Ascending aorta (tissue), 2 donors: ENCODE measurements at regions not wholly inside any gene's neighbourhood (a gene's known extent, or its start where the extent isn't known, plus 50 kb on each side); places are given as distances from the start of the nearest gene placed in this dataset.

Experiments
- DNase-seq, 2 donors: peaks; one replicate each; pipeline ENCODE4 v3.0.0-alpha.2; 2019; ENCODE audit warnings: low spot score in 2 of 2
- H3K27ac ChIP-seq, 2 donors: fragments of 200-600 bp; sonication (generic); one replicate each; pipeline ENCODE4 v1.5.1; 2016 to 2017; ENCODE audit warnings: mild to moderate bottlenecking in 1 of 2
- H3K27me3 ChIP-seq: fragments of 200-600 bp; sonication (generic); one replicate; pipeline ENCODE4 v1.5.1; 2017
- H3K36me3 ChIP-seq, 2 donors: fragments of 200-600 bp; sonication (generic); one replicate each; pipeline ENCODE4 v1.5.1; 2016
- H3K4me1 ChIP-seq, 2 donors: fragments of 200-600 bp; sonication (generic); one replicate each; pipeline ENCODE4 v1.5.1; 2016 to 2017; ENCODE audit warnings: mild to moderate bottlenecking in 1 of 2
- H3K4me3 ChIP-seq, 2 donors: fragments of 200-600 bp; sonication (generic); one replicate each; pipeline ENCODE4 v1.5.1; 2016 to 2017; ENCODE audit warnings: mild to moderate bottlenecking in 1 of 2
- H3K9me3 ChIP-seq, 2 donors: fragments of 200-600 bp; sonication (generic); one replicate each; pipeline ENCODE4 v1.5.1; 2016
- CTCF ChIP-seq, 3 experiments: fragments of 200-600 bp in 2 of 3; fragments of 450-650 bp in 1 of 3; sonication (generic) in 2 of 3; IDR thresholded peaks; one replicate each; pipeline ENCODE4 v1.5.1; 2016 to 2019; ENCODE audit warnings: antibody characterized with exemption in 3 of 3, mild to moderate bottlenecking in 1 of 3, moderate library complexity in 1 of 3
- intact Hi-C: fragments of 100-400 bp; cut with DNase I; formaldehyde crosslinking; loops from one replicate; pipeline ENCODE4 v1.15.1; 2023

GRCh38 chrX:14228611-14229010, 198.9 kb upstream of the GEMIN8 start:
- H3K9me3 ChIP-seq = no peaks in the 10 kb centered on the region
- no peaks in the 10 kb centered on the region for H3K36me3 ChIP-seq
- no peaks in the 10 kb centered on the region for H3K27me3 ChIP-seq
- TF ChIP-seq CTCF (IDR thresholded peaks at IDR 0.05) = no peak
- no peak for DNase-seq
- no peak overlapping the region for H3K4me3 ChIP-seq
- intact Hi-C loops = no loop called here
- no peak overlapping the region for H3K27ac ChIP-seq
- no peaks in the 10 kb centered on the region for H3K4me1 ChIP-seq

DNA sequence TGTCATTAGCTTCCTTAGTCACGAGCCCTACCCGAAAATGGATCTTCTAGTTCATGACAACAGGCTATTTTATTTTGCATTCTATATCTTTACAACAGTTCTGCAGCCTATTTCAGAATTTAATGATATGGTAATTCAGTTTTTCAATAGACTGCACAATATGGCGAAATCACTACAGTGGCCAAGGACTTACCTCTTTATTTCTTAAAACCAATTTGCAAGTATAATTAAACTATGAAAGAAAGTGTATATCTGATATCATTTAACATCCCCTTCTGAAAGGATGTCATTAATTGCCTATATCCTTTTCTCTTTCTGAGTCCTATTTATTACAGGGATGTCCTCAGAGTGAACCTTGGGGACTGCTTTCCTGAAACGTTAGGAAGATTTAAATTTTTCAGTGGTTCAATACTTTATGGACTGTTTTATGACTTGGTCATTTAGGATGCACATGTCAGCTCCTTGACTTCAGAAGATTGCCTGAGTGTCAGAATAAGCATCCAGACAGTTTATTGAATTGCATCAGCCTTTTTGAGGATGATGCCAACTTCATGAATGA, 190.8 kb upstream of the GEMIN8 start:
- intact Hi-C loops = no loop called here

GRCh38 chrX:14209034-14209433, 179.3 kb upstream of the GEMIN8 start:
- H3K27me3 ChIP-seq = no peaks in the 10 kb centered on the region
- no peaks in the 10 kb centered on the region for H3K36me3 ChIP-seq
- H3K9me3 ChIP-seq = no peaks in the 10 kb centered on the region
- no peak for TF ChIP-seq CTCF (IDR thresholded peaks at IDR 0.05)
- DNase-seq = no peak
- no peak overlapping the region for H3K4me3 ChIP-seq
- no peaks in the 10 kb centered on the region for H3K4me1 ChIP-seq
- intact Hi-C loops = no loop called here
- no peak overlapping the region for H3K27ac ChIP-seq

More for the DNA sequence above, 190.8 kb upstream of the GEMIN8 start:
- no peak overlapping the region for H3K4me3 ChIP-seq
- H3K4me1 ChIP-seq = no peaks in the 10 kb centered on the region
- no peak for TF ChIP-seq CTCF (IDR thresholded peaks at IDR 0.05)
- H3K27ac ChIP-seq = no peak overlapping the region
- H3K27me3 ChIP-seq = no peaks in the 10 kb centered on the region
- H3K36me3 ChIP-seq = no peaks in the 10 kb centered on the region
- no peaks in the 10 kb centered on the region for H3K9me3 ChIP-seq
- DNase-seq = no peak

GRCh38 chrX:14194711-14195110, 165.0 kb upstream of the GEMIN8 start:
- intact Hi-C loops = no loop called here
- no peak for DNase-seq

GRCh38 chrX:14193547-14193946, 163.9 kb upstream of the GEMIN8 start:
- no peak for DNase-seq
- H3K9me3 ChIP-seq = no peaks in the 10 kb centered on the region

More at GRCh38 chrX:14194711-14195110, 165.0 kb upstream of the GEMIN8 start:
- TF ChIP-seq CTCF (IDR thresholded peaks at IDR 0.05) = no peak
- H3K27me3 ChIP-seq = no peaks in the 10 kb centered on the region
- no peak overlapping the region for H3K27ac ChIP-seq
- no peak overlapping the region for H3K4me3 ChIP-seq
- H3K9me3 ChIP-seq = no peaks in the 10 kb centered on the region
- H3K4me1 ChIP-seq = no peaks in the 10 kb centered on the region
- no peaks in the 10 kb centered on the region for H3K36me3 ChIP-seq

More at GRCh38 chrX:14193547-14193946, 163.9 kb upstream of the GEMIN8 start:
- intact Hi-C loops = no loop called here
- Histone ChIP-seq H3K4me1 (no peaks in the 10 kb centered on the region), H3K36me3 (no peaks in the 10 kb centered on the region), H3K4me3 (no peak overlapping the region), H3K27me3 (no peaks in the 10 kb centered on the region), H3K27ac (no peak overlapping the region)
- TF ChIP-seq CTCF (IDR thresholded peaks at IDR 0.05) = no peak
